ENCODE measurements at regions not wholly inside any gene's neighbourhood (a gene's known extent, or its start where the extent isn't known, plus 50 kb on each side); places are given as distances from the start of the nearest gene placed in this dataset.

- TF ChIP-seq ZFAT (CRISPR knock-in tag; conservative IDR thresholded peaks at IDR 0.05) (no peak), NFYC (CRISPR knock-in tag; IDR thresholded peaks at IDR 0.05) (no peak), NFE2 (CRISPR knock-in tag; IDR thresholded peaks at IDR 0.05) (no peak), ZNF816 (CRISPR knock-in tag; IDR thresholded peaks at IDR 0.05; ENCODE audit: borderline replicate concordance) (peak; percentile 79; the same call in 1 of the 2 replicates), KLF12 (CRISPR knock-in tag; IDR thresholded peaks at IDR 0.05; ENCODE audit: borderline replicate concordance) (no peak; the same call in 1 of the 2 replicates), ZNF431 (CRISPR knock-in tag; IDR thresholded peaks at IDR 0.05; ENCODE audit: borderline replicate concordance, low read depth) (no peak; the same call in 1 of the 2 replicates), MTERF4 (CRISPR knock-in tag; IDR thresholded peaks at IDR 0.05) (no peak), PAXIP1 (CRISPR knock-in tag; conservative IDR thresholded peaks at IDR 0.05) (peak; percentile 99), GABPA (IDR thresholded peaks at IDR 0.05; ENCODE audit: low read depth, low read length) (no peak), GABPA (CRISPR knock-in tag; IDR thresholded peaks at IDR 0.05; ENCODE audit: low read depth) (no peak), POLR2A (IDR thresholded peaks at IDR 0.05; ENCODE audit: insufficient read depth in 1 of 2, low read depth in 2 of 2, low read length in 2 of 2) (no peak; a peak in 1 of 4 replicates), HMGXB4 (CRISPR knock-in tag; IDR thresholded peaks at IDR 0.05; ENCODE audit: borderline replicate concordance in 1 of 2, low read depth in 1 of 2) (no peak), TEAD2 (CRISPR knock-in tag; IDR thresholded peaks at IDR 0.05) (no peak), ZFP37 (CRISPR knock-in tag; IDR thresholded peaks at IDR 0.05; ENCODE audit: borderline replicate concordance) (no peak), ESRRA (CRISPR knock-in tag; IDR thresholded peaks at IDR 0.05; ENCODE audit: low read depth) (peak; percentile 35; the same call in 1 of the 2 replicates), HDAC2 (CRISPR knock-in tag; IDR thresholded peaks at IDR 0.05) (peak; percentile 96), ZFP82 (CRISPR knock-in tag; IDR thresholded peaks at IDR 0.05; ENCODE audit: borderline replicate concordance) (peak; percentile 46; the same call in 1 of the 2 replicates), SP1 (IDR thresholded peaks at IDR 0.05) (no peak), SP1 (CRISPR knock-in tag; IDR thresholded peaks at IDR 0.05) (0 out of 2 replicates have a peak, but pooled peaks have one; percentile 38), XBP1 (CRISPR knock-in tag; IDR thresholded peaks at IDR 0.05) (0 out of 2 replicates have a peak, but pooled peaks have one; percentile 39), ZEB1 (IDR thresholded peaks at IDR 0.05; ENCODE audit: insufficient replicate concordance, low read depth) (peak; percentile 71), HES4 (CRISPR knock-in tag; IDR thresholded peaks at IDR 0.05; ENCODE audit: borderline replicate concordance) (no peak), ZNF160 (CRISPR knock-in tag; IDR thresholded peaks at IDR 0.05) (0 out of 2 replicates have a peak, but pooled peaks have one; percentile 43), ZNF749 (CRISPR knock-in tag; IDR thresholded peaks at IDR 0.05; ENCODE audit: borderline replicate concordance) (no peak), NFIC (IDR thresholded peaks at IDR 0.05; ENCODE audit: low read length) (peak; percentile 96), ELF1 (CRISPR knock-in tag; IDR thresholded peaks at IDR 0.05) (no peak)
Measured at GRCh38 chr2:22055784-22056620, 932.2 kb downstream of the TDRD15 start (continued).

Data from HepG2 (cell line).